IPS DF 4.7 (cell line): ENCODE measurements at regions not wholly inside any gene's neighbourhood (a gene's known extent, or its start where the extent isn't known, plus 50 kb on each side); places are given as distances from the start of the nearest gene placed in this dataset.

Source experiments
- DNase-seq: peaks from one replicate; pipeline ENCODE4 v3.0.0-alpha.2; 2013; ENCODE audit warnings: low spot score; ENCODE audit errors: extremely low read depth

DNA sequence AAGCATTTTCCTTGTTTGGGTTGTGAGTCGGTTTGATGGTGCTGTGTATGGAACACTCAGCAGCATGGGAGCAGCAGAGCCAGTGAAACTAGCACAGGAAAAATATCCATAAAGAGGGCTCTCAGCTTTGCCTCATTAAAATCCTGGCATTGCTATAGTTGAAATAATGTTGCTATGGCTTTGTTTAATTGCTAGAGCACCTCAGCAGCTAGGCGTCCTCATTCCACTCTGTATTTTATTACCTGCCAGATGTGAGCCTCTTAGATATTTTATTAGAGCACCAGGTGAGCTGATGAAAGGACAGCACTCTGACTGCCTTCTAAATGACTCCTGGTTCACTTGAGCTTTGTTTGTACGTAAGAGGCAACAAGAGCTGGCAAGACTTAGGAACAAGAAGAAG is 232.4 kb downstream of the MTX2 start:
- no peak for DNase-seq

DNA sequence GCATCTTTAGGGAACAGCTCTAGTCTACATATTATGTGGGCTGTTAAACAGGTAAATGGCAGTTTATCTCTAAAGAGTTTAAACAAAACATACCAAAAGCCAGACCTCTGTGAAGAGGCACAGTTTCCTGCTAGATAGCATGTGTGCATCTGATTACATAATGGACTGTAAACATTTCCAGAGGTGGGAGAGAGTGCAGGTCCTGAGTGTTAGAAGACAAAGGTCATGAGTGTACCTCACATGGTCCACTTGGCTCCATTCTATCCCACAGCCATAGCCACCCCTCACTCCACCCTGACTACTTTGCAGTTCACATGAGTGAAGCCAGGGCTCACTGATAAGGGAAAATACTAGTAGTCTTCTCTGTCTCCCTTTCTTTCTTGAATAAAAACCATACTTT is 233.4 kb downstream of the MTX2 start:
- no peak for DNase-seq

DNA sequence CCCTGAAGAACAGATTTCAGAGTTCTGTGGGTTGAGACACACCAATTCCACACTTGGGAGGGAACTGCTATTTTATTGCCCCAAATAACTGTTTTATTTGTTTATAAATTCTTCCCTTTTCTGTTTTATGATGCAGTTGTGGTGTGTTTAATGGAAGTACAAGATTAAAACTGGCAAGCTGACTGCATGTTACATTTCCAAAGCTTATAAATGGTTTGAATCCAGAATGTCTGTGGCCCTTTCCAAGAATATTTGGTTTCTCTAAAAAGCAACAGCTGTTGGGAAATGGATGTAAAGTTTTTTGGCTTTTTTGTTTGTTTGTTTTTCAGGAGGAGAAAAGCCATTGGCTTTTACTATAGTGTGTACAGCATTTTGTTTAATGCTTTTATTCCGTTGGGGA is 234.5 kb downstream of the MTX2 start:
- DNase-seq: no peak

DNA sequence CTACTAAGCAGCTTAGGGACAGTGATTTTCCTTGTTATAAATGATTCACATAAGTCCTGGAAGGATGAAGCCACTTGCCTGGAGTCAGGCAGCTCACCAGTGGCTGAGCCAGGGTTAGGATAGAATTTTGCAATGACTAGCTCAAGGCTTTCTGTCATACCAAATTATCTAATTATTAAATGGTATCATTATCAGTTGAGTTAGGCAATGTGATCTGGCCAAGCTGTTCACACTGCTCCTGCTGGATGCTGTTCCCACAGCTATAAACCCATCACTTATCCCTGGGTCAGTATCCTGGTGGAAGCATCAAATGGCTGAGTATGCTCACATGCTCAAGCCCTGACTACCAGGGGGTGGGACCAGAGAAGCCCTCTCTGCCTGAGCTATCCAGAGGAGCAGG is 235.2 kb downstream of the MTX2 start:
- DNase-seq: no peak

DNA sequence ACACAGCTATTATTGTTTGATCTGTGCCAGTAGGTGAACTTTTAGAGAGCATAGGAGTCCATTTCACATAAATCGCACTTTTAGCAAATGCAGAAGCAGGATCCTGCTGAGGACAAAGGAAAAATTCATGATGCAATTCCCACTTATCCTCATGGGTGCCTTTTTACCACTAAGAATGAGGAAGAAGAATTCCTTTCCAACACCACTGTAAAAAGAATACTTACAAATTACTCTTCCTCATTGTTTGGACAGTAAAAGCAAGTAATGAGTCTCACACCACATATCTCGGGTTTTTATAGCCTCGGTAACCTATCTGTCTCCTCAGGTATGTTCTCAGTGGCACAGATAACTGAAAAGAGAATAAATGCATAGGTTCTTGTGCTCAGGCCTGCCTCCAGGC is 238.5 kb downstream of the MTX2 start:
- DNase-seq: no peak

DNA sequence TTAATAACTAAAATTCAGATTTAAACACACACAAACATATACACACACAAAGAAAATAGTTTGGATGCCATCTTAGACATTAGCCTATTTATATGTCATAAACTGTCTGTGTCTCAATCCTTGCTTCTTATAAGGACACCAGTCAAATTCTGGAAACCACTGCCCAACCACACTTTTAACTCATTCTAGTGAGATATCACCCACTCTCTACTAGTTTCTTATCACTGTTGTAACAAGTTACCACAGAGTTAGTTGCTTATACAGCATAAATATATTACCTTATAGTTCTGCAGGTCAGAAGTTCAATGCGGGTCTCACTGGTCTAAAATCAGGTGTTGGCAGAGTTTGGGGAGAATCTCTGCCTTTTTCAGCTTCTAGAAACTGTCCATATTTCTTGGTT is 239.1 kb downstream of the MTX2 start:
- DNase-seq: no peak

DNA sequence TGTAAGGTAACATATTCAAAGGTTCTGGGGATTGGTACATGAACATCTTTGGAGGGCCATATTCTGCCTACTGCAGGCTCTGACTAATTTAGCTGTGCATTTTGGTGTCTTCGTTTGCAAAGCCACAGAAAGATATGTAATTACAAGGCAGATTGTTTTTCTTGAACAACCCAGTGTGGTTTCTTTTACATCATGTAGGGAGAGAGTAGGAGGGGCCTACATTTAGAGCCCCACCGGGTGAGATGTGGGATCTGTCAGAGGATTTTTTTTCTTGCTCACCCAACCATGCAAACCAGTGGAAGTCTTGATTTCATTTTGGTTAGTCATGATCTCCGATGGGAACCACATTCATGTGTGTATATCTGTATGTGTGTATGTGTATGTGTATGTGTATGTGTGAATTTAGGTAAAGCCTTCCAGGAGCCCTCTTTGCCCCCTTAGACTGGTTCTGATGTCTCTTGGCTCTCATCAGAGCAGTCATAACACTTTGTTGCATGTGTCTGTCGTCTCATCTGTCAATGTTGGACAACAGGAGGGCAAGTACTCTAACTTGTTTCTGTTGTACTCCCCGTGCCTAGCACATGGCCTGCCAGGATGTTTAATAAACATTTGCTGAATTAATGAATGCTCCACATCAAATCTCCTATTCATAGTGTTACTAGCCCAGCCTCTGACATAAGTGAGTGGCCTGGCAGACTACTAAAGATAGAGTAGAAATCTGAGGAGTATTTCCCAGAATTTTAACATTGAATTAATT is 239.9 kb downstream of the MTX2 start:
- no peak for DNase-seq

DNA sequence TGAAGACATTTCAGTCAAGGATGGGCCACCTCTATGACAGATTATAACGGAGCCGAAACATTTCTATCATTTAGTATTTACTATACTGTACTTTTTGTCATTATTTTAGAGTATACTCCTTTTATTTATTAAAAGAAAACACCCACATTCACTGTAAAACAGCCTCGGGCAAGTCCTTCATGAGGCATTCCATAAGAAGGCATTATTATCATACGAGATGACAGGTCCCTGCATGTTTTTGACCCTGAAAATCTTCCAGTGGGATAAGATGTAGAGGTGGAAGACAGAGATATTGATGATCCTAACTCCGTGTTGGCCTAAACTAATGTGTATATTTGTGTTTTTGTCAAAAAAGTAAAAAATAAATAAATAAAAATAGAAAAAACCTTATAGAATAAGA is 245.0 kb downstream of the MTX2 start:
- no peak for DNase-seq

DNA sequence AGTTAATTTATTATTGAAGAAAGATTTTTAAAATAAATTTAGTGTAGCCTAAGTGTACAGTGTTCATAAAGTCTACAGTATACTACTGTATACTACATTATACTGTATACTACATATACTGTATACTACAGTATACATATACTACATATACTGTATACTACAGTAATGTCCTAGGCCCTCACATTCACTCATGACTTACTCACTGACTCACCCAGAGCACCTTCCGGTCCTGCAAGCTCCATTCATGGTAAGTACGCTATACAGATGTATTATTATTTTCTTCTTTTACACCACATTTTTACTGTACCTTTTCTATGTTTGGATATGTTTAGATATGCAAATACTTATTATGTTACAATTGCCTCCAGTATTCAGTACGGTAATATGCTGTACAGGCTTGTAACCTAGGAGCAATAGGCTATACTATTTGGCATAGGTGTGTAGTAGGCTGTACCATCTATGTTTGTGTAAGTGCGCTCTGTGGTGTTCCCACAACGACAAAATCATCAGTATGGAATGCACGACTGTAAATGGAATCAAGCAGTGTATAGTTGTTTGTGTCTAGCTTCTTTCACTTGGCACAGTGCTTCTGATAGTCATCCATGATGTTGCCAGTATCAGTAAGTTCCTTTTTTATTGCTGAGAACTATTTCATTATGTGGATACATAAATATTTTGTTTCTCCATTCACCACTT is 245.7 kb downstream of the MTX2 start:
- no peak for DNase-seq

DNA sequence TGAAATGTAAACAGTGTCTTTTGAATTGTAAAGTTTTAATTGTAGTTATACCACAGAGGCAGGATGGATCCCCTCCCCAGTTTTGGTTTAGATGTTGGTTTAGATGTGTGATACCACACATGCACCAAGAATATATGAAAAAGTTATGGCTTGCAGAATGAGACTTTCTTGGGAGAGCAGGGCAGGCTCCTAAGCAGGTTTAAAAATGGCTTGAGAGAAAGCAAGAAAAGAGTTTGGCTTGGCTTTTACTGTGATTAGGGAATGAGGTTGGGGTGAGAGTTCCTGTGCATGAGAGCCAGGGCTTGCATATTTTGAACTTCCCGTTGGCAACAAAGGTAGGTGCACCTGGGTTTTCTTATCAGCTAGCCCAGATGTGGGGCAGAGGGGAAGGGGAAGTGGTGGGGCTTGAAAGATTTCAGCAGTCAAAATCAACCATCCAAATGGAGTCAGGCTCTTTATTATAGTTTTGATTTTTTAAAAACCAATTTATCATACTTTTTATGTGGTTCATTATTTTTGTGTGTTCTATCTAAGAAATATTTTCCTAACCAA is 246.9 kb downstream of the MTX2 start:
- DNase-seq: no peak

DNA sequence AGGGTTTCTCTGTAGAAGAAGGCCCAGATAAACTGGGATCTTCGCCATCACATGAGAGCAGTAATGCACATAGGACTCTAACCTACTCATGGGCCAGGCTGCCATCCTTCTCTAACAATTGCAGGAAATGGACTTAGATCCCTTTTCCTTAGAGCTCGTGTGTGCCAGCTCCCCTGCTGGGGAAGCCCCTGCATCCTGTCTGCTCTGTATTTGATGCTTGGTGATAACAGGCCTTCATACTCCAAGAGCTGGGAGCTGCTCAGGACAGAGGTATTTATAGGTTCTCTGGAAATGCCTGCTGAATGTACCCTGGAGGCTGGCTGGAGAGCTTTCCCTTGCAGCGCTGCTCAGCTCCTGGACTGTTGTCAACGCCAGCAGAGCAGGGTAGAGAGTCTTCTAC is 249.6 kb downstream of the MTX2 start:
- DNase-seq: no peak

DNA sequence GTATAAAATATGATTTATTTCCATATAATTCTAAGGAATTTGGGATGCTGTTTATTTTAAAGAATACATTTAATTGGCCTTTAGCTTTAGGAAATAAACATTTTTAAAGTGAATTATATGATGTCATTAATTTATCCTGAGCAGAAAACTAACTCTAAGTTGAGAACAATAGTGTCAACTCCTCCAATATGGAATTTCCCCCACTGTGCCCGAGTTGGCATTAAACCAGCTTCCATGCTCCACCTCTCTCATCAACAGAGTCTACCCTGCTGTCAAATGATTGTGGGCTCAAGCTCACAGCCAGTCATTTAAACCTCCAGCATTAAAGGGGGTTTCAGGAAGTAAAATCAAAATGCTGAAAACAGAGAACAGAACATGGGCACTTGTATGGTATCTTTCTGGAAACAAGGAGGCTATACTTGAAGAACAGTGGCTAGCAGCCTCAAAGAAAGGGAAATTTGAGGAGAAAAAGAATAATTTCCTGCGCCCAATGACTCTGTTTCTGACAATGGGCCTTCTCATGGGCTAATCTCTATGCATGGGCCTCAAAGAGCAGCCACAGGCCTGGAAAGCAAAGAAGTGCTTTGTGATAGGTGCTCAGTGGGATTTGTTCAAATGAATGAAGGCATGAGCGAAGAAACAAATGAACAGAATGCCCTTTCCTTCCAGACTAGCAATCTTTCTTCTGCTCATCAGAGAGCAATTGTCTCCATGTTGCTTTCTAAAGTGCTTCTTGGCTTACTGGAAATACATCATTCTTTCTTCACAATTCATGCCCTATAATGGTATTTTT is 252.8 kb downstream of the MTX2 start:
- DNase-seq: no peak

DNA sequence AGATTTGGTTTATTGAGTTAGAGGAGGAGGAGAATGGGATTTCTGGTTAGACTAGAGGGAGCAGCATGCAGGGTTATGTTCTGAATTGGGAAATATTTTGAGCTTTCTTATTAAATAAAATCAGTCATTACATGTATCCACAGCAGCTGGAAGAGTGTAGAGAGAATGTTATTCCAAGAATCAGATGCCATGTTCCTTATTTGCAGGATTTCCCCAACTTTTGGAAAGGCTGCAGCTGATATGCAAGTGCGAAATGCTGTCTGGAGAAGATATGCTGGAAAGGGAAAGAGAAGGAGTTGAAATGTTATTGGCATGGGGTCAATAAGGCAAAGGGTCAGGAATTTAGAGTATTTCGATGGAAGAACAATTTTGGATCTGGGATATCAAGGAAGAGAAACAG is 255.8 kb downstream of the MTX2 start:
- no peak for DNase-seq

DNA sequence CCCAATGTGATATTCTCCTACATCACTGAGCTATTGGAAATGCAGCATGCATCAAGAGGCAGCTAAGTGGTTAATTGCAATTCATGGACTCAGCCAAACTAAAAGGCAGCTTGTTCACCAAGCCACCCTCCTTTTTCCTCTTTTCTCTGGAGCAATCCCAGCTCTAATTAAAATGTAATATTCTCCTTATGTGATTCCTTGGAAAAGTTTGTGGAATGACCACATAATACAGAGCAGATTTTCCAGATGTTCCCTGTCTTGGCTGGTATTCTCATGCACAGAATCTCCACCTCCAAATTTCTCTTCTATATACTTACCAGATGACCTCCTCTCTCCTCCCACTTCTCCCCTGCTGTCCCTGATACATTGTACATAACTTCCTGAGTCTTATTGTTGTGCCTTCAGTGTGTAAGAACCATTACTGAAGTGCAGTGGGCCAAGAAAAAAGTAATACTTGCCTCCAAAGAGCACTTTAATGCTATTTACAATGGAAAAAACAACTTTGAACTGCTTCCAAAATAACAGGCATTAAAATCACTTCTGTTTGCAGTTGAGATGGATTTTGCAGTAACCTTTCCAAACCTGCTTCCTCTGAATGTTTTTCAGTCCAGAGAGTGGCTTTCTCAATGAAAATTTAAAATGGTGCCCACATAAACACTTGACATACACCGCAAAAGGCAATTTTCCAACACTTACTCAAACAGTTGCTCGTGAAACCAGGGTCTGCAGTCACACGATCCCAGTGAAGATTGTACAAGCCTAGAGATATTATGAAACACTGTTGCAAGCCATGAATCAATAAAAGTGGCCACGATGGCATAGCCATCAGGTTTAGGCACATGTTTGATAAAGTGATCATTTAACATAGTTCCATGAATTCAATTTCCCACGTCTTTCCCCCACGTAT is 258.0 kb downstream of the MTX2 start:
- DNase-seq: no peak

DNA sequence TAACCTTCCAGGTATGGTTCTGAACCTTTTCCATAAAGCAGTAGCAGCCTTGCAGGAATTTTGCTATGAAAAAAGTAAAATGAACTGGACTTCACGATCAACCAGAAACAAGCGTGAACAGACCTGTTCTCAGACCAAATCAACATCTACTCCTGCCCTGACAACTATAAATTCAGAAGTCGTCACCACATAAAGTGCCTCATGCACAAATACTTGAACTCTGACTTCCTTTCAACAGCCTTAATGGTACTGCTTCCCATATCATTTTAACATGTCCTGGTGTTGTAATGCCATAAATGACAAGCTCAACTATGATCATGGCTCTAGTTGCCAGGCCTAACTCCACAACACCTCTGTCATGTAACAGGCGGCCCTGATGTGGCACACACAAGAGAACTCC is 262.4 kb downstream of the MTX2 start:
- no peak for DNase-seq

DNA sequence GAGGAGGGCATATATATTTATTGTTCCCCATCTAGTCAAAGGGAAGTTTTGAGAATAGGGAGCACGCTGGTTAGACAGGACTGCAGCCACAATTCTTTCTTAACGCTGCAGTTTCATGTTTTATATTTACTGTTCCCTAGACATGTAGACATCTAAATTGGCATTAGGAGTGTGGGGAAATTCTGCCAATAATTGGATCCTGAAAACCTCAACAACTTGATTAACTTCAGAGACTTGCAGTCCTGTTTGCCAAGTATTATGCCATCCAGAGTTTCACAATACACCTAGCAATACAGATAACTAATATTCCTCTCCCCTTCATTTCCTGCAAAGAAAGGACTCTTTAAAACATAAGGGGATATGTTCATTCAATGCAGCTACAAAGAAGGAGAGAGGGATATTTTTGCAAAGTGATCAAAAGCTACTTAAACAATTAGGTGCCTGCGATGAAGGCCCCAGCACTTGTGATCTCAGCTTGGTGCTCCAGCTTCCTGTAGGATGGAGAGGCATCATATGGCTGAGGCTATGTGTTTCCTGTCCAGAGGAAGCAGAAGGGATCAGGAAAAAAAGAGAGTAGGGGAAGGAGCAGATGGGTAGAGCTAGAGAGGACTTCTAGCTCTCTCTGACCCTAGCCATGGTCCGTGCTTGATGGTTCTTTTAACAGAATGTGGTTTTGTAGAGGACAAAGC is 264.4 kb downstream of the MTX2 start:
- DNase-seq: no peak

DNA sequence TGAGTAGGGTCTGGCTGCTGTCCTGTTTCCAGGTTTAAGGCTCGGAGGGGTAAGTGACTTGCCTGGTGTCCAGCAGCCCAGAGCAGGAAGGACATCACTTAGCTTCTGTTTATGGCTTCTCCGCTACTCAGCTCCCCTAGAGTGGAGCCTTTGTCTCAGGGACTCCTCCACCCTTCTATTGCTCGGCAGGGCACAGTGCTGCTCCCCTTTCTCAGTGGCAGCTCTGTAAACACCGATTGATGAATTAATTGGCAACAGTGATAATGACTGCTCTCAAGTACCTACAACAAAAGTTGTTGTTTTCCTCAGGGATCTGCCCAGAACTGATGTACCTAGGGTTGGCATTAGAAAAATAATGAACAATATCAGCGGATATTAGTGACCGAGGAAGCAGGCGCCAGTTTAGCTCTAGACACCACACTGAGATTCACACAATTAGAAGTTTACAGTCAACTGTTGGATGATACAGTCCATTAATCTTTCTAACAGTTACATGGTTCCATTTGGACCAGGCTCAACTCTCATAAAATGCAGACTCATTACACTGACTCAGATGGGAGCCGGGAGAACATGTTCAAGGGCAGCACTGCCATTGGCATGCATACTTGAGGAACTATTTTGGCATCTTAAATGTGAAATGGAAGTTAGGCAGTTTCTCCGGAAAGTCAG is 265.7 kb downstream of the MTX2 start:
- DNase-seq: no peak

DNA sequence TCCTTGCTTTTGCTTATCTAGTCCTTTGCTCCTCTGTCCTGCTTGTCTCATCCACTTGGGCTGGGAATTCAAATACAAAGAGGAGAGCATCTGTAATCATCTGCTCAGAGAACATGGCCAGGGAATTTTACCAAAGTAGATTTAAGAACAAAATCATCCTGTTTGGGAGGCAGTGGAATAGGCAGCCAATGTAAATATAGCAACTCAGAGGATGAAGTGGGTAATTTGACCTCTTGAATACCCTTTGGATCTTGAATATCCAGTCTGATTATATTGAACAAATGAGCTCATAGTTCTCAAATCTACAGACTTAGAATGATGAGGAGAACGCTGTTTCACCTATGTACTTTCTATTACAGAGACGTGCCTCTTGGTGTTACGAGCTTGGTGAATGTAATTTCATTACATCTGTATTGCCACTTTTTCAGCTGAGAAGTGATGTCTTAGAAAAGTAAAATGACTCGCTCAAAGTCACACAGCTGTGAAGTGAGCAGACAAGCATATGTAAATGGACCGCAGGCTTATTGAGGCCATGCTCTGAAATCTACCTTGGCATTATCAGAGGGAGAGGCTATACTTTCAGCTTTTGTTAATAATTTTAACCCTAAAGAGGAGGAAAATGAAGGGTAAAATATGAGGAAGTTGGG is 266.3 kb downstream of the MTX2 start:
- no peak for DNase-seq

DNA sequence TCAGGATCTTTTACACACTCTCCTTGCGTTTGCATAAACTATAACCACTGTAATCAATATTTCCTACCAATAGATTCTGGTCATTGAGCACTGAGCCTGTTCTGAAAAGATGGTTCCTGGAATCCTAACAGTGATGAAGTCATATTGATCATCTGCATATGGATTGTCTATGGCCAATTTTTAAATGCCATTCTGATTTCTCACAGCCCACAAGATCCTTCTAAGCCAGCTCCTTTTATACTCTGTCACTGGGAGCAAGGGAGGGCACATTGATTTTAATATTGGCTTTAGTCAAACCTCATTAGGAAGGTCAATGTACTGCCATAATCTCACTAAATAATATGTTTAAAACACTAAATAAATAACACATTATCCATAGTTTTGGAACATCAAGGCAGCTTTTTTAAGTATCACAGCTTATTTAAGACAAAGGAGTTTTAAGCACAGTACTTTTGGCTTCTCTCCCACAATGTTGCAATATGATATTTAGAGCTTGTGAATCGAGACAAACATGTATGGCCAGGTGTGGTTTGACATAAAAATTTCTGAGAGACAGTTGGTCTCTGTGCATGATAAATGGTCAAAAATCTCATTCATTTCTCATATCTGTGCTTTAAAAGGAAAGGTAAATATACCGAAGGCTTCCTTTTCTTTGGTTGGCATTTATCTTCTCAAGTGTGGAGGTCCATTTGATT is 267.3 kb downstream of the MTX2 start:
- no peak for DNase-seq
